ENCODE measurements at regions not wholly inside any gene's neighbourhood (a gene's known extent, or its start where the extent isn't known, plus 50 kb on each side); places are given as distances from the start of the nearest gene placed in this dataset.
"Not testable (repeated sequence)": the region's sequence is repeated elsewhere in the genome, so short reads cannot be mapped to it uniquely, and the experiment has no call there.

DNA sequence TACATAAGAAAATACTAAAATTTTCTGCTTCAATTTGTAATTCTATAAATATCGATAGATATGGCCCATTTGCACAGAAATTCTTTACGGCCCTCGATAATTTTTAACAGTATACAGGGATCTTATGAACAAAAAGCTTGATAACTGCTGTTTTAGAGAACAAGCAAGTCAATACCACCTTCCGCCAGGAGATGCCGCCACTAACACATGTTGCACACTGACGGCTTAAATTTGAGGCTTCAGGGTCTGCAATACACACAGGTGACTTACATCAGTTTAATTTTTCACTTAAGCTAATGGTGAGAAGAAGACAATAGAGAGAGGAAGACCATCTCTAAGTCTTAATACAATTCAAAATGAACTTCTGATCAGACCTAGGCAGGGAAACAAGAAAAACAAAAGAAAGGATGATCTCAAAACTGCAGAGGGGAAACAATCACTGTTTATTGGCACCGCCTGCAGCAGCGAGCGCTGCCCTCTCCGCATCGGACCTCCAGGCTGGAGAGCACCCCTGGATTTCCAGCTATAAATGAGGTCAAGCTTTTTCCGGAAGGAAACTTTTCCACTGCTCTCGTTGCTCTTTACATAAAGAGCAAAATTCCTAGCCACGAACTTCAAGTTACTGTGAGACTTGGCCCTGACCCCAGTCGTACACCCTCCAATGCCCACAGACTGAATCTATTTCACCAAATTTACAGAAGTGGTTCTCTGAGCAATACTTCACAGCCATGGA, 53.9 kb downstream of the OTOR start:
- peak in 1 of 2 donors; percentile 31 for DNase-seq

DNA sequence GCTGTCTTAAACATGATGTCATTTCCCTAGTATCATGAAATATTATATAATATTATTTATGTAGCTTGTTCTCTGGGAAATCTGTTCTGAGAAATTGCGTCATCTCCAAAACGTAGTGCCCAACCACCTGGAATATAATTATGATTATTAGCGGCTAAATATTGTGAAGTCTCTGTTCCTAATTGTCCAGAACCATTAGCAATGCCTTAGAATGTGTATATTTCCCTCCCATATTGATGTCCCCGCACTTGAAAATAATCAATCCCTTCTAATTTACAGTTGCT, 54.4 kb downstream of the OTOR start:
- no peak for DNase-seq

DNA sequence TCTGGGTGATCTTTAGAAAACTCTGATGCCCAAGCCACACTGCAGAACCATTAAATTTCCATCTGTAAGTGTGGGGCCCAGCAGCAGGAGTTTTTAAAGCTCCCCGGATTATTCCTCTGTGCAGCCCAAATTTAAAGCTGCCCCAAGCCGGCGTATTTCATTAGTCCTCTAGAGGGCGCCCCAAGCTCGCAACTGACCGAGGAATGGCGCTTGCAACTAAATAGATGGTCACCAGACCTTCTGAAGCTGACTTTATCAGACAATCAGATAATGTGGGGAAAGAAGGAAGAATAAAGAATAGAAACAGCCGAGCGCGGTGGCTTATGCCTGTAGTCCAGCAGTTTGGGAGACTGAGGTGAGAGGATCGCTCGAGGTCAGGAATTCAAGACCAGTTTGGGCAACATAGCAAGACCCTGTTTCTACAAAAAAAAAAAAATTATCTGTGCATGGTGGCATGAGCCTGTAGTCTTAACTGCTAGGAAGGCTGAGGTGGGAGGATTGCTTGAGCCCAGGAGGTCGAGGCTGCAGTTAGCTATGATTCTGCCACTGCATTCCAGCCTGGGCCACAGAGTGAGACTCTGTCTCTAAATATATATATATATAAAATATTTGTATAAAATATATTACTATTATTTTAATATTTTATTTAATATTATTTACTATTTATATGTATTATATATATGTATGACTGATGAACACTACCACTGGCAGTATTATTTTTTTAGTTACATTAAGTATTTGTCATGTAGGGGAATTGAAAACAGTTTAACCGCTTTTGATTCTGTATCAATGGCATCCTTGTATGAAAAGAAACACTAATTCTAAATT, 56.0 kb downstream of the OTOR start:
- peak in 1 of 2 donors; percentile 6 for DNase-seq

DNA sequence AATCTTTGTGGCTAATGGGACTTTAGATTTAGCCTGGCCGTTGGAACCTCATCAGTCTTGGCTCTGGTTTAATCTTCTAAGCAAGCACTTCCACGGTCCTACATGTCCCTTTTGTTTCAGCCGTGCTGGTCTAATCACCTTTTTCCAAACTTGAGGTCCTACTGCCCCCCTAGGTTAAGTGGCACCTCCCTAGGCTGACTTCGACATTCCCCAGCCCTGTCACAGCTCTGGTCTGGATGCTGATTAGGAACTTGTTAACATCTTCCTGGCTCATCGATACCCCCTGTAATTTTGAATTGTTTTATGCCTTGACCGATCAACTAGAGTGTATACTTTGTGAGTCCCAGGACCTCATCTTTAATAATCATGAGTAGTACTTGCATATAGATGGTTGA, 56.6 kb downstream of the OTOR start:
- DNase-seq, result no peak

DNA sequence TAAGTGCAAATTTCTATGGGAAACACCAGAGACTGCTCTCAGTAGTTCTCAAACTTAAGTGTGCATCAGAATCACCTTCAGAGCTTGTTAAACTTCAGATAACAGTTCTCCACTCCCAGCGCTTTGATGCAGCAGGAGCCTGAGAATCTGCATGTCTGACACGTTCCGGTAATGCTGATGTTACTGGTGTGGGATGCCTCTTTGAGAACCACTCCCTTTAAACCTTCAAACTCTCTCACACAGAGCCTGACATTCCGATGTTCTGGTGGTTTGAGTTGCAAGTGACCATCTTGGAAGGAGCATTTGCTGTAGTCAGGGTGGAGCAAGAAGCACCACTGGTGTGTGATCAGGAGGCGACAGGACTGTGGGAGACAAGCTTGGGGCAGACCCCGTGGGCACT, 57.9 kb downstream of the OTOR start:
- DNase-seq, result no peak

DNA sequence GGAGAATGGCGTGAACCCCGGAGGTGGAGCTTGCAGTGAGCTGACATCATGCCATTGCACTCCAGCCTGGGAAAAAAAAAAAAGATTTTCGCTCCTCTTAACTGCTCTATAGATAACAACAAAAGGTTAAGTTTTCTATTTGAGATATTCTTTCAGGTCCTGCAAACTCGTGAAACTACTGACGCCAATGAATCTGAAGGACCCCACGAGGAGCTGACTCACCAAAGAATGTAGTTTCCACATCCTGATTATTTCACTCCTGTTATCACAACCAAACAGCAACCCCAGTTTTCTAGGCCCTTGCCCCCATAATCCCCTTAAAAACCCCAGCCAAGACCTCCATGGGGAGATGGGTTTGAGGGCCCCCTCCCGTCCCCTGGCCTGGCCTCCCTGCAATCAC, 58.7 kb downstream of the OTOR start:
- DNase-seq, result no peak

DNA sequence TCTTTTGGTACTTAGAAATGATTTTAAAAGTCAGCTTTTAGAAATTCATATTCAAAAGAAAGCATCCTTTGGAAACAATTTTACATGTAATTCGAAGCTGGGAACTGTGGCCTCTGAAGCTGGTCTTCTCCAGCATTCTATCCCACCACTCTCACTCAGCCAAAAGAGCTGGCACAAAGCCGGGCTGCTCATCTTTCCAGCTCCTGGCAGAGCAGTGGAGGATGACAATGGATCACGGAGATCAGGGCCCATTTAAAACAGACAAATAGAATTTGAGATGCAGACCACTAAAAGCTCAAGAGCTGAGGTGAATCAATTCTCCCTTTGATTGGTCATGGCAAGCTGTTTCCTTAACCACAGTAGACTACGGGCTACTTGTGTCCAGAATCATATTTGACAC, 60.6 kb downstream of the OTOR start:
- DNase-seq, result no peak

DNA sequence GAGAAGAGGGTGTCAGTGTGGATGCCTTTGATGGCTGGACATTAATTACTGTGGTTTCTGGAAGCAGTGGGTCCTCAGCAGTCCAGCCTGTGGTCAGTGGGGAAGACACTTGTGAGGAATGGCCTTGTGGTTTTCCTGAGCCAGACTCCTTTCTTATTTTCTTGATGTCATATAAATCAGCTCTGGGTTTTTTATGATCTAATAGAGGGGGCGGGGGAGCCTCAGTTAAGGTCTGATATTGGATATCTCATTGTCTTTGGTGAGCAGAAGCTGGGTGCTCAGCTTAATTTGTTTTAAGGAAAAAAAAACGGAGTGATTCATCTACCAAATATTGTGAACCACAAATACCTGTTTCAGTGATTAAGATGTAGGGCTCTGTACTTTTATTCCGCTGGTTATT, 62.1 kb downstream of the OTOR start:
- no peak for DNase-seq

DNA sequence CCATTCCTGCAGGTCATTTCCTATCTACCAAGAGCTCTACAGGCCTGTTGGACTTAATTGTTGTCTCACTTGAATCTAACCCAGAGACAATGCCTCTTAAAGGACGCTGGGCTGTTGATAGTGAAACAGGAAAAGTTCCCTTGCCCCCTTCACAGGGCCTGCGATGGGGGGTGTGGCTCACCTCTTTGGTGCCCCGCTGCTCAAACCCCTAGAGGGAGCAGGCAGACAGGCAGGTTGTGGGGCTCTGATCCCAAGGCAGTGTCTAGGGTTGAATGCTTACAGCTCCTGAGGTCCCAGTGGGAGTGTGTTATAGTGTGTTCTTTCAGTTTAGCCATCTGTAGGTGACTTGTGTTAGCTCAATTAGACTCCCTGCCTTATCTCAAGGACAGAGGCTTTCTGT, 68.0 kb downstream of the OTOR start:
- no peak for DNase-seq

DNA sequence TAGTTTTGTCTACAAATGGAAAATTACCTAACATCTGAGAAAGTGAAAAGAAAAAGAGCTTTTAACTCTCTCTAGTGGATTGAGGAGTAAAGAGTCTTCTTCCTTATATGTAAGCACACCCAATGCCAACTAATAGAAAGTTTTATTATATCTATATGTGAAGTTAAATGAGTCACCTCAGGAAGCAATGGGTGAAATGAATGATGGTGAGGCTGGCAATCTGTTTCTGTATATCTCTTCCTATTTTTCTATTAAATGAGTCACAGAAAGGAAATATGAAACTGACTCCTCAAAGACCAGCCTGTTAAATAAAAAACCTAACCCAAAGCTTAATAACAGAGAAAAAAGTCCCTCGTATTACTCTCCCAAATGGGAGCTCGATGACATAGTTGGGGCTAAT, 71.3 kb downstream of the OTOR start:
- DNase-seq, result no peak

DNA sequence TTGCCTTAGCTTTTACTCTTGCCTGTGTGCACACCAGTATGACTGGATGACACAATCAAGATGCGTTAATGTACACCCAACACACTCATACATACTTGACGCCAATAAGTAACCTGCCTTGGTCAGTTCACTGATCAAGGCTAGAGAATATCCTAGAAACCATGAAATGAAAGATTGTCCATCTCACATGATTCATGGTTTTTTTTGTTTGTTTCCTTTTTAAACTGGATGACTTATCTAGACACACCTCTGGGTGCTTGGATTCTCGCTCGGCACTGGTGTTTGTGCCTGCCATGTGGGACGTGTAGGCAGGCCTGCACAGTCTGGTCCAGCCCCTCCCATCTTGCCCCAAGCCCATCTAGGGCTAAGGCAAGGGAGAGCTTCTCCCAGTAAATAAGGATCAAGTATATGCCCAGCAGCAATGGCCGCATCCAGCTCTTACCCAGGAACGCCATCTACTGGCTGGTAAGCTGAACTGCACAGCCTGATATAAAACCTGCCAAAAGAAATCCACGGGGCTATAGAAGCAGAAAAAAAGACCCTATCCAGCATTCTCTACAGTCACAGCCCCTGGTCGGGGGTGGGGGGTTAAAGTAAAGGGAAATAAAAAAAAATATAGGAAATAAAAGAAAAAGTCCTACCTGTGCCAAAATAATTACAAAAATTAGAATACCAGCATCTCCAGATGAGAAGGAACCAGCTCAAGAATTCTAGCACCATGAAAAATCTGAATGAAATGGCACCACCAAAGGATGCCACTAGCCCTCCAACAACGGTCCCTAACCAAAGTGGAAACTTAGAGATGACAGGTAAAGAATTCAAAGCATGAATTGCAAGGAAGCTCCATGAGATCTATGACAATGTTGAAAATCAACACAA, 73.3 kb downstream of the OTOR start:
- no peak for DNase-seq

DNA sequence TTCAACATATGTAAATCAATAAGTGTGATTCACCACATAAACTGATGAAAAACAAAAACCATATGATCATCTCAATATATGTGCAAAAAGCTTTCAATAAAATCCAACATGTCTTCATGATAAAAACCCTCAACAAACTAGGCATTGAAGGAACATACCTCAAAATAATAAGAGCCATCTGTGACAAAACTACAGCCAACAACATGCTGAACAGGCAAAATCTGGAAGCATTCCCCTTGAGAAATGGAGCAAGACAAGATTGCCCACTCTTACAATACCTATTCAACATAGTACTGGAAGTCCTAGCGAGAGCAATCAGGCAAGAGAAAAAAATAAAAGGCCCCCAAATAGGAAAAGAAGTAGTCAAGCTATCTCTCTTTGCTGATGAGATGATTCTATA, 76.5 kb downstream of the OTOR start:
- no peak for DNase-seq

DNA sequence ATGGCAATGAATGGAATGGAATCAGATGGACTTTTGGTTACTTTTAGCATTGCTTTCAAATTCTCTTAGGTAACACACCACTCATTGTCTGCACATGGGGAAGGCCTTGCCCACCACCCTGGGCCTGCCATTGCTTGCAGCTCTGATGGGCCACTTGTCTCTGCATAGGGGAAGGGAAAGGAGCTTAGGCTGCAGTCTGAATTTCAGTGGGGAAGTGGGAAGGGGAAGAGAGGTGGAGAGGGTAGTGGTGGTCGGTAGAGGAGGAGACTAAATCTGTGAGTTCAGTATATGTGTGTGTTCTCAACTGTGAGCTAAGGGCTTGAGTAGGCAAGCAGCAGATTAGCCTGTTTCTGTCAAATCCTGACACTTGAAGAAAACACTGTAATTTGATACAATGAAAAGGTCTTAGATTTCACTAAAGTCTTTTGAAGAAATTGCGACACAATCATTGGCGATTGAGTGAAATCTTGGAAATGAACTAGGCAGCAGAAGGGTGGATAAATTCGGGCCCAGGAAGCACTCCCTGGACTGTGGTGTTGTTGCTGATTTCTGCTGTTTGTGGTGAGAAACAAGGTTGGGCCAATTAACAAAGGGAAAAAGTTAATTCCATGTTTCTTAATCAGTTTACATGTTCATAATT, 80.6 kb downstream of the OTOR start:
- no peak for DNase-seq

DNA sequence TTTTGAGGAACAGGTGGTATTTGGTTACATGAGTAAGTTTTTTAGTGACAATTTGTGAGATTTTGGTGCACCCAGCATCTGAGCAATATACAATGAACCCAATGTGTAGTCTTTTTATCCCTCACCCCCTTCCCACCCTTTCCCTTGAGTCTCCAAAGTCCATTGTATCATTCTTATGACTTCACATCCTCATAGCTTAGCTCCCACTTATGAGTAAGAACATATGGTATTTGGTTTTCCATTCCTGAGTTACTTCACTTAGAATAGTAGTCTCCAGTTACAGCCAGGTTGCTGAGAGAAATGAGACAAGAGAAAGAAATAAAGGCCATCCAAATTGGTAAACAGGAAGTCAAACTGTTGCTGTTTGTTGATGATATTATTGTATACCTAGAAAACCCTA, 87.5 kb downstream of the OTOR start:
- not testable (repeated sequence) for DNase-seq

DNA sequence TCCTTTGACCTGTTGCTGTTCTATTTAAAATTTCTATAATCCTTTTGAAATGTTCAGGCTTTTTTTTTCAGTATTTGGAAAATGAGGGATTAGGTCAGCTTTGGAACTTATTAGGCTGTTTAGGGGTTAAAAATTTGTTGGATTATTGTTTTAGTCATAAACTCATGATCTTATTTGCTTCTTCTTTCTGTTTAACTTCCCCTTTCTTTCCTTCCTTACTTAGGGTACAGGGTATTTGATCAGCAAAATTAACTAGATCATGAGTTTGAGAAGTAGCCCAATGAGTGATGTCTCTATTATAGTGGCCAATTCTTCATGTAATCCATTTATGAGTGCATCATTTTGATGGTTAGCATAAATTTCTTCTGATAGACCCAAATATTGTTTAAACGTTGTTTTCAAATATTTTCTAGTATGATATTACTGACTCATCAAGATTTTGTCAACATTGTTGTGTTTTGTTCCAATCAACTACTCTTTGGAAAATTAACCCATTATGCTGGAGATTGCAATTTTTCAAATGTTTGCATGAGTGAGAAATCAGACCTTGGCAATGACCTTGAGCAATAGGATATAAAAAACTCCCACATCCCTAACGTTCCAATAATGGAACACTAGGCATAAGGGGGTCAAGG, 94.4 kb downstream of the OTOR start:
- DNase-seq, result no peak

DNA sequence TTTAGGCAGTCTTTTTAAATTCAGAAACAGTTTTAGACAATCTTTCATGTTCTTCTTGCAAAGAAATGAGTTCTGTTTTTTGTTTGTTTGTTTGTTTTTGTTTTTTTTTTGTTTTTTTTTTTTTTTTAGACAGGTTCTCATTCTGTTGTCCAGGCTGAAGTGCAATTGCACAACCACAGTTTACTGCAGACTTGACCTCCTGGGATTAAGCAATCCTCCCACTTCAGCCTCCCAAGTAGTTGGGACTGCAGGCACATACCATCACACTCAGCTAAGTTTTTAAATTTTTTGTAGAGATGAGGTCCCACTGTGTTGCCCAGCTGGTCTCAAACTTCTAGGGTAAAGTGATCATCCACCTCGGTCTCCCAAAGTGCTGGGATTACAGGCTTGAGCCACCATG, 96.2 kb downstream of the OTOR start:
- DNase-seq, result no peak

DNA sequence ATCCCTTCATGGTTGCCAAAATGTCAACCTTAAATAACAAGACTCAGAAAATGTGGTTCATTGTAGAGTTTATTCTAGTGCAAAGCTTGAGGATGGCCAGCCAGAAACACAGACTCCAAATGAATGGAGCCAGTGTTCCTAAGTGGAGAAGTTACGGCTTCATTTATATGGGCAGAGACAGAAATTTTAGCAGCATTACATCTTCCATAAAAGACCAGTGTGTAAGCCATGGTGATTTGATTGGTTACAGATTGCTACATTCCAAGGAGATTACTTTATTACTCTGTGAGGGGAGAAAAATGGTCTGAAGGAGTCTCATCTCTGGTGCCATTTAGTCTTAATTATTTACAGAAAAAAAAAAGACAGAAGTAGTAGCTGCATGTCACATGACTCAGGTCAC, 97.8 kb downstream of the OTOR start:
- no peak for DNase-seq

DNA sequence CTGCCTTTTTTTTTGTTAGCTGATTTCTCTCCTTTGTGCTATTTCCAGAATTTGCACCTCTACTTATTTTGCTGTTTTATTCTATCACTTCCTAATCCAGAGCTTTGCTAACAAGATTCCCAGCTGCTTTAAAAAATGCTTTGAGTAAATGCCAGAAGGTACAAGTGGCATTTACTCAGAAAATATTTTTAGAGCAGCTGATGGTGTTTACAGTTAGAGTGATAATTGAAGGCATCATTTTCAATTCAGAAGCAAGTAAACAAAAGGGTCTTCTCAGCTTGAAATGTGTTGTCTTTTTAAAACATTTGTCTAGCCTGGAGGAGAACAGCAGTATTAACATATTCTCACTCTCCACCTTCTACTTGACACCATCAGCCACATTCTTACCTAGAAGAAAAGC, 99.9 kb downstream of the OTOR start:
- no peak for DNase-seq

DNA sequence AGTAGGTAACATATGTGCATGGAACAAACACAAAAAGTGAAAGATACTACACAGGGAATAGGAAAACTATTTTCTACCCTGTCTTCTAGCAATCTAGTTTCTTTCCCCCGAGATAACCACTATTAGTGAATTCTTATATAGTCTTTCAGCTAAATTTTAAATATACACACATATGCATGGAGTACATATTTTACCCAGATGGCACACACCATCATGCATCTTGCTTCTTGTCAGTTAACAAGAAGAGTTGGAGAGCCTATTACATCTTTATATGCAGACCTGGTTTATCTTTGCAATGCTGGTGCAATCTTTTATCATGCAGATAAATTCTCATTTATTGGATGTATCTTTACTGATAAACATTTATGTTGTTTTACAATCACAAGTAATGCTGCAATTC, 100.4 kb downstream of the OTOR start:
- DNase-seq, result no peak

DNA sequence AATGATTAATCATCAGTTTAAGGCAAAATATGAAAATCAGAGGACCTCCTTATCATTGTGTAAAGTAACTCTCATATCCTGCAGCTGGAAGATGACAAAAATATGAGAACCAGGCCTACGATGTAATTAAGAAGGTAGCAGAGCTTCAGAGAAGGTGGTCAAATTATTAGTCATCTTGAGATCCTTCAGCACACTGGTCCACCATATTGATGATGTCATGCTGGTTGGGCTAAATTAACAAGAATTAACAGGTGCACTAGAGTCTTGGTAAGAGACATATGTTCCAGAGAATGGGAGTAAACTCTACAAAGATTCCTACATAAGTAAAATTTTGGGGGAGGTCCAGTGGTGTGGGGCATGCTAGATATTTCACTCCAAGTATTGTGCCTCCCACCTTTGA, 112.8 kb downstream of the OTOR start:
- DNase-seq, result no peak

DNA sequence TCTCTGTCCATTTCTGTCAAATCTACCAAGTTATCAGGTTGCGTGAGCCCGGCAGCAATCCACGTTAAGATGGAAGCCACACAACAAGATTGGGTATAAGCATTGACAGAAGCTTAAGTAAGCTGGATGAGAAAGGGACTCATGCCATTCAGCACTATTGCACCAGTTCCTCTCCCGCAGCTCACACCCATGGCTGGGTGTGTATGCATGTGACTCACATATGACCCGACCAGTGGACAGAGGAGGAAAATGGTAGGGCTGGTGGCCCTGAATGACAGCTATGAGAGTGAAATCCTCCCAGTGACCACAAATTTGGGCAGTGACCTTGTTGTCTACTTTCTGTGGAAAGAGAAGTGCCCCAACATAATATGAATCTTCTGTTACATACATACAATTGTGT, 113.5 kb downstream of the OTOR start:
- no peak for DNase-seq

DNA sequence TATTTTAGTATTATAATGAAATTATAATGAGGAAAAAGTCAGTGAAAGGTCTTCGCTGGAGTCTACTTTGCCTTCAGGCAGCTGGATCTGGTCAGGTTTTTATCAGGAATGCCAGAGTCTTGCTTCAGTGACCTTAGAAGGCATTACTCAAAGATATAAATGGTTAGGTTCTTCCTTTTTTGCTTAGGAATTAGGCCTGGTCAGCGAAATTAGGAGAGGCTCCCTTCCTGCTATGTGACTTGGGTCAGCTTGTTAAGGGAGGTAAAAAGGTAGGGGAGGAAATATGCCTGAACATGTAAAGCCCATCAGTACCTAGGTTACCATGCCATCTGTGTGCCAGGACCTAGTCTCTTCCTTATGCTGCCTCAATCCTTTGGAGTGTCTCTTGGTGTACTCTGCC, 115.1 kb downstream of the OTOR start:
- no peak for DNase-seq

DNA sequence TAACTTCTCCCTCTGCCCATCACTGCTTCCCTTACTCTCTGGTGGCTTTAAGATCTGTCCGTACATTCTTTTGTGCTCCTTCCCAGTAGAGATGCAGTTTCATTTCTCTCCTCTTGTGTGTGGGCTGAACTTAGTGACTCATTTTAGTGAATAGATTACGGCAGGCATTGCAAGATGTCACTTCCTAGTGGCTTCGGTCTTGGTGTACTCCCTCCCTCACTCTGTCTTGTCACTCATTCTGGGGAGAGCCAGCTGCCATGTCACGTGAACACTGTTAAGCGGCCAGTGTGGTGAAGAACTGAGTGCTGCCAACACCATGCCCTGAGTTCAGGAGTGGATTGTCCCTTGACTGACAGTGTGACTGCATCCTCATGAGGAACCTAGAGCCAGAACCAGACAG, 115.9 kb downstream of the OTOR start:
- DNase-seq, result no peak
